Suprapubic skin (tissue), 3 donors: ENCODE measurements at regions not wholly inside any gene's neighbourhood (a gene's known extent, or its start where the extent isn't known, plus 50 kb on each side); places are given as distances from the start of the nearest gene placed in this dataset.

Experiments used
- CTCF ChIP-seq, 2 donors: fragments of 200-600 bp in 1 of 2; fragments of 450-650 bp in 1 of 2; sonication (generic) in 1 of 2; IDR thresholded peaks; one replicate each; pipeline ENCODE4 v1.5.1; 2016 to 2019; ENCODE audit warnings: antibody characterized with exemption in 2 of 2, mild to moderate bottlenecking in 1 of 2, moderate library complexity in 1 of 2
- POLR2A ChIP-seq, 2 donors: fragments of 450-650 bp; IDR thresholded peaks; one replicate each; pipeline ENCODE4 v1.6.1; 2017; ENCODE audit warnings: antibody characterized with exemption in 2 of 2, mild to moderate bottlenecking in 2 of 2, moderate library complexity in 2 of 2

GRCh38 chr16:64035337-64035736 is 1086.5 kb downstream of the CDH11 start:
- TF ChIP-seq POLR2A (IDR thresholded peaks at IDR 0.05) (no peak), CTCF (IDR thresholded peaks at IDR 0.05) (no peak)
